ENCODE measurements at regions not wholly inside any gene's neighbourhood (a gene's known extent, or its start where the extent isn't known, plus 50 kb on each side); places are given as distances from the start of the nearest gene placed in this dataset.

- Histone ChIP-seq H3K4me1 (no peaks in the 10 kb centered on the region), H3K9me3 (no peaks in the 10 kb centered on the region), H3K36me3 (no peaks in the 10 kb centered on the region), H3K4me3 (no peak overlapping the region), H3K27me3 (no peaks in the 10 kb centered on the region), H3K27ac (no peak overlapping the region)
- intact Hi-C loops (cut with DNase I; ENCODE audit: low total_unique reads), result no loop called here
- TF ChIP-seq CTCF (IDR thresholded peaks at IDR 0.05), result no peak
- no peak for DNase-seq
Observed at GRCh38 chr1:217253351-217253750, 377.5 kb downstream of the GPATCH2 start.

- Histone ChIP-seq H3K4me3 (no peak overlapping the region), H3K27me3 (no peaks in the 10 kb centered on the region), H3K36me3 (no peaks in the 10 kb centered on the region), H3K9me3 (no peaks in the 10 kb centered on the region), H3K4me1 (no peaks in the 10 kb centered on the region), H3K27ac (no peak overlapping the region)
- no peak for DNase-seq
- intact Hi-C loops (cut with DNase I; ENCODE audit: low total_unique reads), result no loop called here
- no peak for TF ChIP-seq CTCF (IDR thresholded peaks at IDR 0.05)
Observed at GRCh38 chr1:217251121-217251520, 379.8 kb downstream of the GPATCH2 start.

GRCh38 chr1:217249857-217250256, 381.0 kb downstream of the GPATCH2 start:
- TF ChIP-seq CTCF (IDR thresholded peaks at IDR 0.05), result no peak
- H3K9me3 ChIP-seq, result no peaks in the 10 kb centered on the region
- DNase-seq, result no peak
- H3K27me3 ChIP-seq, result no peaks in the 10 kb centered on the region
- H3K27ac ChIP-seq, result no peak overlapping the region
- no peaks in the 10 kb centered on the region for H3K36me3 ChIP-seq
- H3K4me1 ChIP-seq, result no peaks in the 10 kb centered on the region
- no peak overlapping the region for H3K4me3 ChIP-seq
- intact Hi-C loops (cut with DNase I; ENCODE audit: low total_unique reads), result no loop called here

GRCh38 chr1:217244971-217245370, 385.9 kb downstream of the GPATCH2 start:
- Histone ChIP-seq H3K4me1 (no peaks in the 10 kb centered on the region), H3K27me3 (no peaks in the 10 kb centered on the region), H3K4me3 (no peak overlapping the region), H3K9me3 (no peaks in the 10 kb centered on the region), H3K36me3 (no peaks in the 10 kb centered on the region), H3K27ac (no peak overlapping the region)
- no peak for DNase-seq
- TF ChIP-seq CTCF (IDR thresholded peaks at IDR 0.05), result no peak
- intact Hi-C loops (cut with DNase I; ENCODE audit: low total_unique reads), result no loop called here

- no peak for DNase-seq
- no peaks in the 10 kb centered on the region for H3K4me1 ChIP-seq
- no peaks in the 10 kb centered on the region for H3K27me3 ChIP-seq
- no peaks in the 10 kb centered on the region for H3K9me3 ChIP-seq
- intact Hi-C loops (cut with DNase I; ENCODE audit: low total_unique reads), result no loop called here
- no peak overlapping the region for H3K4me3 ChIP-seq
- no peaks in the 10 kb centered on the region for H3K36me3 ChIP-seq
- no peak overlapping the region for H3K27ac ChIP-seq
- no peak for TF ChIP-seq CTCF (IDR thresholded peaks at IDR 0.05)
Observed at GRCh38 chr1:217240656-217241055, 390.2 kb downstream of the GPATCH2 start.

- Histone ChIP-seq H3K9me3 (no peaks in the 10 kb centered on the region), H3K4me3 (no peak overlapping the region), H3K4me1 (no peaks in the 10 kb centered on the region), H3K27ac (no peak overlapping the region), H3K36me3 (no peaks in the 10 kb centered on the region), H3K27me3 (no peaks in the 10 kb centered on the region)
- DNase-seq, result no peak
- no peak for TF ChIP-seq CTCF (IDR thresholded peaks at IDR 0.05)
- intact Hi-C loops (cut with DNase I; ENCODE audit: low total_unique reads), result no loop called here
Observed at GRCh38 chr1:217238945-217239344, 391.9 kb downstream of the GPATCH2 start.
